ENCODE measurements at regions not wholly inside any gene's neighbourhood (a gene's known extent, or its start where the extent isn't known, plus 50 kb on each side); places are given as distances from the start of the nearest gene placed in this dataset.

GRCh38 chr4:184292877-184293276 is 75.2 kb upstream of the ENPP6 start:
- no peaks in the 10 kb centered on the region for H3K9me3 ChIP-seq (replicated peaks)
- no peaks in the 10 kb centered on the region for H3K27me3 ChIP-seq
- H3K36me3 ChIP-seq, result no peaks in the 10 kb centered on the region
- DNase-seq, result no peak
- H3K27ac ChIP-seq, result no peak overlapping the region
- no peaks in the 10 kb centered on the region for H3K4me1 ChIP-seq
- no peak overlapping the region for H3K4me3 ChIP-seq

GRCh38 chr4:184292465-184292867 is 74.8 kb upstream of the ENPP6 start:
- H3K4me3 ChIP-seq, result no peak overlapping the region
- H3K27ac ChIP-seq, result no peak overlapping the region
- DNase-seq, result no peak
- H3K36me3 ChIP-seq, result no peaks in the 10 kb centered on the region
- no peaks in the 10 kb centered on the region for H3K4me1 ChIP-seq
- H3K9me3 ChIP-seq (replicated peaks), result no peaks in the 10 kb centered on the region
- H3K27me3 ChIP-seq, result no peaks in the 10 kb centered on the region

GRCh38 chr4:184289179-184289535 is 71.5 kb upstream of the ENPP6 start:
- H3K9me3 ChIP-seq (replicated peaks), result no peaks in the 10 kb centered on the region
- H3K27ac ChIP-seq, result no peak overlapping the region
- no peak for DNase-seq
- H3K36me3 ChIP-seq, result no peaks in the 10 kb centered on the region
- H3K27me3 ChIP-seq, result no peaks in the 10 kb centered on the region
- no peak overlapping the region for H3K4me3 ChIP-seq
- H3K4me1 ChIP-seq, result no peaks in the 10 kb centered on the region

GRCh38 chr4:184288451-184289178 is 70.9 kb upstream of the ENPP6 start:
- no peak overlapping the region for H3K27ac ChIP-seq
- H3K4me3 ChIP-seq, result no peak overlapping the region
- no peaks in the 10 kb centered on the region for H3K4me1 ChIP-seq
- no peaks in the 10 kb centered on the region for H3K27me3 ChIP-seq
- no peaks in the 10 kb centered on the region for H3K36me3 ChIP-seq
- DNase-seq, result no peak
- no peaks in the 10 kb centered on the region for H3K9me3 ChIP-seq (replicated peaks)

- Histone ChIP-seq H3K4me1 (no peaks in the 10 kb centered on the region), H3K27me3 (no peaks in the 10 kb centered on the region), H3K4me3 (no peak overlapping the region), H3K9me3 (replicated peaks) (no peaks in the 10 kb centered on the region), H3K36me3 (no peaks in the 10 kb centered on the region), H3K27ac (no peak overlapping the region)
- no peak for DNase-seq
Observed at GRCh38 chr4:184287697-184288255, 70.1 kb upstream of the ENPP6 start.

- no peaks in the 10 kb centered on the region for H3K9me3 ChIP-seq (replicated peaks)
- no peak overlapping the region for H3K27ac ChIP-seq
- H3K4me1 ChIP-seq, result no peaks in the 10 kb centered on the region
- no peaks in the 10 kb centered on the region for H3K36me3 ChIP-seq
- DNase-seq, result no peak
- H3K4me3 ChIP-seq, result no peak overlapping the region
- no peaks in the 10 kb centered on the region for H3K27me3 ChIP-seq
Observed at GRCh38 chr4:184286358-184286757, 68.7 kb upstream of the ENPP6 start.

- Histone ChIP-seq H3K9me3 (replicated peaks) (no peaks in the 10 kb centered on the region), H3K4me1 (no peaks in the 10 kb centered on the region), H3K4me3 (no peak overlapping the region), H3K36me3 (no peaks in the 10 kb centered on the region), H3K27me3 (no peaks in the 10 kb centered on the region), H3K27ac (no peak overlapping the region)
- no peak for DNase-seq
Observed at GRCh38 chr4:184284742-184285141, 67.1 kb upstream of the ENPP6 start.

GRCh38 chr4:184284336-184284690 is 66.6 kb upstream of the ENPP6 start:
- Histone ChIP-seq H3K36me3 (no peaks in the 10 kb centered on the region), H3K27me3 (no peaks in the 10 kb centered on the region), H3K9me3 (replicated peaks) (no peaks in the 10 kb centered on the region), H3K27ac (no peak overlapping the region), H3K4me3 (no peak overlapping the region), H3K4me1 (no peaks in the 10 kb centered on the region)
- DNase-seq, result no peak

- no peaks in the 10 kb centered on the region for H3K36me3 ChIP-seq
- H3K4me3 ChIP-seq, result no peak overlapping the region
- DNase-seq, result no peak
- H3K4me1 ChIP-seq, result no peaks in the 10 kb centered on the region
- no peak overlapping the region for H3K27ac ChIP-seq
- H3K27me3 ChIP-seq, result no peaks in the 10 kb centered on the region
- no peaks in the 10 kb centered on the region for H3K9me3 ChIP-seq (replicated peaks)
Observed at GRCh38 chr4:184283659-184284335, 66.1 kb upstream of the ENPP6 start.

- no peak for DNase-seq
- H3K4me3 ChIP-seq, result no peak overlapping the region
- no peaks in the 10 kb centered on the region for H3K9me3 ChIP-seq (replicated peaks)
- H3K27me3 ChIP-seq, result no peaks in the 10 kb centered on the region
- no peak overlapping the region for H3K27ac ChIP-seq
- H3K4me1 ChIP-seq, result no peaks in the 10 kb centered on the region
- no peaks in the 10 kb centered on the region for H3K36me3 ChIP-seq
Observed at GRCh38 chr4:184282895-184283654, 65.4 kb upstream of the ENPP6 start.

GRCh38 chr4:184282251-184282713 is 64.6 kb upstream of the ENPP6 start:
- no peak for DNase-seq
- H3K4me1 ChIP-seq, result no peaks in the 10 kb centered on the region
- no peak overlapping the region for H3K27ac ChIP-seq
- H3K9me3 ChIP-seq (replicated peaks), result no peaks in the 10 kb centered on the region
- H3K4me3 ChIP-seq, result no peak overlapping the region
- H3K27me3 ChIP-seq, result no peaks in the 10 kb centered on the region
- no peaks in the 10 kb centered on the region for H3K36me3 ChIP-seq

- DNase-seq, result no peak
- Histone ChIP-seq H3K4me3 (no peak overlapping the region), H3K4me1 (no peaks in the 10 kb centered on the region), H3K27ac (no peak overlapping the region), H3K36me3 (no peaks in the 10 kb centered on the region), H3K27me3 (no peaks in the 10 kb centered on the region), H3K9me3 (replicated peaks) (no peaks in the 10 kb centered on the region)
Observed at GRCh38 chr4:184281231-184282139, 63.8 kb upstream of the ENPP6 start.

- Histone ChIP-seq H3K27me3 (no peaks in the 10 kb centered on the region), H3K4me3 (no peak overlapping the region), H3K27ac (no peak overlapping the region), H3K4me1 (no peaks in the 10 kb centered on the region), H3K9me3 (replicated peaks) (no peaks in the 10 kb centered on the region), H3K36me3 (no peaks in the 10 kb centered on the region)
- DNase-seq, result no peak
Observed at GRCh38 chr4:184280591-184281071, 63.0 kb upstream of the ENPP6 start.

GRCh38 chr4:184280137-184280536 is 62.5 kb upstream of the ENPP6 start:
- no peaks in the 10 kb centered on the region for H3K27me3 ChIP-seq
- no peak for DNase-seq

More at GRCh38 chr4:184280137-184280536, 62.5 kb upstream of the ENPP6 start:
- Histone ChIP-seq H3K4me1 (no peaks in the 10 kb centered on the region), H3K4me3 (no peak overlapping the region), H3K27ac (no peak overlapping the region), H3K9me3 (replicated peaks) (no peaks in the 10 kb centered on the region), H3K36me3 (no peaks in the 10 kb centered on the region)

All from SJCRH30 (cell line).